ENCODE measurements at regions not wholly inside any gene's neighbourhood (a gene's known extent, or its start where the extent isn't known, plus 50 kb on each side); places are given as distances from the start of the nearest gene placed in this dataset.

DNA sequence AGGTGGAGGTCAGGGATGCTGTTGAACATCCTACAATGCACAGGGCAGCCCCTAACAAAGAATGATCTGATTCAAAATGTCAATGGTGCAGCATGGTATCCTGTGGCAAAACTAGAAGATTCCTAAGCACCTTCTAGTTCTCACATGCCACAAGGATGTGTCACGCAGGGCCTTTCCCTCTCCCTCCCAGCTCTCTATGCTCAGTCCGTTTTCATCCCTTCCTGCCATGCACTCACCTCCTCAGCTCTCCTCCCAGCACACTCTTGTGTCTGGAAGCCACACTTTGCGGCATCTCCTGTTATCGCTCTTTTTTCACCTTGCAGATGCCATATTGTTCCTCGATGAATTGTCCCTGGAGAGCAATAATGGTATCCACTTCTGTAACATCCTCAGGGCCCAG is 263.4 kb downstream of the CDC5L start:
- intact Hi-C loops (cut with micrococcal nuclease): loop anchor here (10.0 kb wide), 1 partner anchor 1064 kb away; no protein-coding TSS in a partner anchor
- DNase-seq (no peak), ATAC-seq (no peak)

DNA sequence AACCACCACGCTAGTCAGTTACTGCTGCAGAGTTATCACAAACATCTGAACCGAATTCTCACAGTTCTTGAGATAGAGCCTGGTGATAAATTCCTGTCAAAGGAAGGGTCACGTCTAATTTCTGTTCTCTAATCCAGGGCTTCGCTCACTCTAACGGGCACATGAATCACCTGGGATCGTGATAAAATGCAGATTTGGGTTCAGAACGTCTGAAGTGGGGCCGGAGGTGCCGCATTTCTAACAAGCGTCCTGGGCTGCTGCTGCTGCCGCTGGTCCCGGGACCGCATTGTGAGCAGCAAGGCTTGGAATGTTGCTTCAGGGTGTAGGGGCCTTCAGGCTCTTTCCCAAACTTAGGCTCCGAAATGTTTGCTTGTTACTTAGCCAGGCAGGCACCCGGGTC is 264.1 kb downstream of the CDC5L start:
- DNase-seq: no peak
- no peak for ATAC-seq
- intact Hi-C loops (cut with micrococcal nuclease): loop anchor here (10.0 kb wide), 1 partner anchor 1063 kb away; no protein-coding TSS in a partner anchor

DNA sequence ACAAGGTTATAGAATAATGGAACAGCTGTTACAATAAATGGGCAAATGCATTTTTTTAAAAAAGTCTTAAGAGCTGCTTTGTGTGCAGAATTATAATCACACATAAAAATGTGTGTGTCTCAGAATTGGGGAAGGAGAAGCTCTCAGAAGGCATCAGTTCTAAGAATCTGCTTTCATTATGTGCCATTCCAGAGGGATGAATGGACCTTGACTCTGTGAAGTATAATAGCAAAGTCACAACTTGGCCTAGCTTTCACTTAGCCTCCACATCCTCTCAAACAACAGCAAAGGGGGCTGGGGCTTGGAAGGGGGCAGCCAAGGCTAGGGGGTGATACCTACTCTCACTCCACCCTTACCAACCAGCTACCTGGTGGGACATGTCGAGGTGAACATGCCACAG is 265.0 kb downstream of the CDC5L start:
- no peak for ATAC-seq
- intact Hi-C loops (cut with micrococcal nuclease): loop anchor here (10.0 kb wide), 1 partner anchor 1062 kb away; no protein-coding TSS in a partner anchor

DNA sequence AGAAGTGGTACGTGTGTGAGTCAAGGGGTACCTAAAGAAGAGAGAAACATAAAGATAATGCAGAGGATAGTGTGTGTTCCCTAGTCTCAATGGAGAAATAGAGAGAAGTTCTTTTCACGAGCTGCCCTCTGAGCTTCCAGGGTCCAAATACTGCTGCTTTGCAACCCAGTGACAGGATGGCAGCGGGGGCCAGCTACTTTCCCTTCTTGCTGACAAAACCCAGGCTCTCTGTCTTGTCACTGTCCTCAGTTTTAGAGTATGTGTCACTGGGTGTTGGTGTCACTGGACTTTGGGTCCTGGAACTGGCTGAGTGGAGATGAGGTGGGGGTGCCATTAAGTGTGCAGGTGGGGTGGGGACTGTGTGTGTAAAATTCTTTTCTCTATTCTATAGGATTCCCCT is 265.6 kb downstream of the CDC5L start:
- ATAC-seq: no peak
- DNase-seq: no peak
- intact Hi-C loops (cut with micrococcal nuclease): loop anchor here (10.0 kb wide), 1 partner anchor 1062 kb away; no protein-coding TSS in a partner anchor

More for the DNA sequence above, 265.0 kb downstream of the CDC5L start:
- DNase-seq: no peak

DNA sequence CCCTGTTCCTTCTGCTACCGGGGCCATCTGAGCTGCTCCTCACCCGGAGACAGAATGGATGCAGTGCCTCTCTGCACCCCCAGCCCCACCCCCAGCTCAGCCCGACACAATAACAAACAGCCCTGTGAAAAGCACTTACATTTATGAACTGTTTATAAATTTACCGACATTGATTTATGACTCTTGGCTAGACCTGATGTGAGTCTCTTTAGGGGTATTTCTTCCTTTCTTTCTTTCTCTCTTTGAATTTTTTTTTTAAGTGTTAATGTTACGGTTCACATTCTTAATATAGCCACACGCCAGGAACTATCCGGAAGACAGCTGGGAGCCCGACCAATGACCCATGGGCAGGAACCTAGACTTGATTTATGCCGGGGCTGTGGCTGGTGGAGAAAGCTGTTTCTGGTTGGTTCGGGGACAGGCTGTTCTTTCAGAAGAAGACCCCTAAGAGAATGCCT is 266.3 kb downstream of the CDC5L start:
- no peak for ATAC-seq

DNA sequence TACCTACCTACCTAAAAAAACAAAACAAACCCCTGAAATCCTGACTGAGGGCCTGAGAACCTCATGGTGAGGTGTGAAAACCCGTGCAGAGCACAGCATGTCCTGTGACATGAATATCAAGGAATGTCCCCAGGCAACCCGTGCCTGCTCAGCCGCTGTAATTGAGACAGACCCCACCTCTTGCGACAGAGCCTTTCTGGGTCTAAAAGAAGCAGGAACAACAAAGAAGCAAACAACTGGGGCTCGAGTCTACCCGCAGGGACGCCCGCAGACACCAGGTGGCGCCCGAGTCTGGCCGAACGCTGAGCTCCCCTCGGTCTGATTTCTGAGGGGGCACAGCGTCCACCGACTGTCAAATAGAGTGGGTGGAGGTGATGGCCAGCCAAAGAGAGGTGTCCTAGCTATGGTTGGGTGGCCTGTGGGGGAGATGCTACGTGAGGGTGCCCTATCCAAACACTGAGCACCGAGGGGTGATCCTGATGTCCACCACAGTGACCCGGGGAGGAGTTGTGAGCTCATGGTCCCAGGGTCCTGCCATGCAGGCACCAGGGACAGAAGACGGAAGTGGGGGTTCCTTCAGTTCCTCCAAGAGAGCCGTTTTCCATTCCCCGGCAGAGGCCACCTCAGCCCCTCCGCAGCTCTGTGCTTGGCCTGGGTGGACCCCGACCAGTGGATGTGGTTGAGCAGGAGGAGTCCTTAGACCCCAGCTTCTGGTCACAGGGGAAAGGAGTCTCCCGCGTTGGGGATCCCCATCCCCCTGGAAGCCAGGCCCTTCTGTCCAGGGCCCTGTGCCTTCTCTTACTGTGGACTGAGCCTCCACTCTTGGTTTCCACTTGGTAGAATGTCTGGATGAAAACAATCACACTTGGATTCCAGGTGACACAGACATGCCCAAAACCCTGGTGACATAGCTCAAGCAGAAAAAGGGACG is 268.2 kb downstream of the CDC5L start:
- intact Hi-C loops (cut with micrococcal nuclease): loop anchor here (10.0 kb wide), 1 partner anchor 1059 kb away; no protein-coding TSS in a partner anchor

More for the DNA sequence above, 266.3 kb downstream of the CDC5L start:
- intact Hi-C loops (cut with micrococcal nuclease): loop anchor here (10.0 kb wide), 1 partner anchor 1061 kb away; no protein-coding TSS in a partner anchor
- DNase-seq: no peak

DNA sequence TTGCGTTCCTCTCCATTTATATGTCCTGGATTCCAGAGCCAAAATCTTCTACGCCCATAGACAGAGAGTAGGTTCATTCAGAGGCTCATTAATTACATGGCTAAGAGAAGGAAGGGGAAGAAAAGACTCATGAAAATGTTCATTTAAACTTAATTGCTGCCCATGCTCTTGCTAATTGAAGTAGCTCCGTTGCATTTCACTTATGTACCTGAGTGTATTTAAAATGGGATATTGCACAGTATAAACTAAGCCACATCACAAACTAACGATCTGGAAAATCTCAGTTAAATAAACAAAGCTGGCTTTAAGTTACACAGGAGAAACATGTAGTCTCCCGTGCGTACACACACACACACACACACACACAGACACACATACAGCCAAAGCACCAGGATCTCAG is 269.2 kb downstream of the CDC5L start:
- intact Hi-C loops (cut with micrococcal nuclease): loop anchor here (10.0 kb wide), 1 partner anchor 1058 kb away; no protein-coding TSS in a partner anchor
- ATAC-seq: no peak
- DNase-seq: no peak

More for the DNA sequence above, 268.2 kb downstream of the CDC5L start:
- peak; percentile 83 for DNase-seq
- peak; percentile 81 for ATAC-seq

DNA sequence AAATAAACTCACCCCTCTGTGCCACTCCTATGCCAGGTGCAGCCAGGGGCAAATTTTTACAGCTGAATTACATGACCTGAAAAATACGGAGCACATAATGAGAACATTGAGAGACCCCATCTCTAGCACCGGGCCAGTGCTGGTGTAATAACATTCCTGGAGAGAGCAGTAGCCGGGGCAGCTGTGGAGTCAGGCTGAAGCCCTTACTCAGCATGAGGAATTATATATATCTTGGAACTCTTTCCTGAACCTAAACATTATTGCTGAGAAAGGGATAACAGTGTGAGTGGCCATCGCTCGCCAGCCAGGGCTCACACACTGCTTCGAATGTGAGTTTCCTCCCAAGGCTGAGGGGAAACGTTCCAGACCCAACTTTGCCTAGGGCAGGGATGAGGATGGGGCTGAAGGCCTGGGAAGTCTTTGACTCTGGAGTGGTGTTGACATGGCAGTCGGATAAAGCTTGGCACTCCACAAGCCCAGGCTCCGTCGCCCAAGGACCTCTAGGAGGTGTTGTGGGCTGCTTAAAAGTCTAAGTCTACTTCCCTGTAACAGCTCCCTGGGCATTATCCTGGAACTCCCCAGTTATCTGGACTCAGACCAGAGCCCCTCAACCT is 269.8 kb downstream of the CDC5L start:
- no peak for DNase-seq
- ATAC-seq: no peak
- intact Hi-C loops (cut with micrococcal nuclease): loop anchor here (10.0 kb wide), 1 partner anchor 1057 kb away; no protein-coding TSS in a partner anchor

DNA sequence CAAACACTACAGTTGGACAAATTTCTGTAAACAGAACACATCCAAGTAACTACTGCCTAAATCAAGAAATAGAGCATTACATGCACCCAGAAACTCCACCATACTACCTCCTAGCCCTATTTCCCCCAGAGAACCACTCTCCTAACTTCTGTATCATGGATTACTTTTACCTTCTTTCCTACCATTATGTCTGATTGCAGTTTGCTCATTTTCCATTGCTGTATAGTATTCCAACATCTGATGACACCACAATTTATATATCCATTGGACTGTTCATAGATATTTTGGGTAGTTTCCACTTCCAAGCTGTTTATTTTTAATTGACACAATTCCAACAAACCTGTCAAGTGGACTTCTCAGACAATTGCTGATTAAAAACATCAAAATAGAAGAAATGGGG is 271.1 kb downstream of the CDC5L start:
- intact Hi-C loops (cut with micrococcal nuclease): loop anchor here (10.0 kb wide), 1 partner anchor 1056 kb away; no protein-coding TSS in a partner anchor
- ATAC-seq (no peak), DNase-seq (no peak)

DNA sequence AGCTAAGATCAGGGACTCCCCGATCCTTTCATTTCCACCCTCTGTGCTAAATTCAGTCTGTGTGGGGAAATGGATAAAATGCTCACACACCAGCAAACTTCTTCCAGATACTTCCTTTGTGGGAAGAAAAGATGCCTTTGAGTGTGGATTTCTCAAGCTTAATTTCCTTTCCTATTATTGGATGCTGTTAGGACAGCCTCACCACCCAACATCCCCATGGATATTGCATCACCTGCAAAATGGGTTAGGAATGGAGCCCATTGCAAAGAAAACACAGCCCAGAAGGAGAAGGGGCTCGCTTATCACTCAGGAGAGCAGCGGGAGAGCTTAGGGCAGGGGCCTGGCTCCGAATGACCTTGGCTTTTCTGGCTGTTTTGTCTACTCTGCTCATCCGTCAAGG is 272.2 kb downstream of the CDC5L start:
- ATAC-seq: no peak

DNA sequence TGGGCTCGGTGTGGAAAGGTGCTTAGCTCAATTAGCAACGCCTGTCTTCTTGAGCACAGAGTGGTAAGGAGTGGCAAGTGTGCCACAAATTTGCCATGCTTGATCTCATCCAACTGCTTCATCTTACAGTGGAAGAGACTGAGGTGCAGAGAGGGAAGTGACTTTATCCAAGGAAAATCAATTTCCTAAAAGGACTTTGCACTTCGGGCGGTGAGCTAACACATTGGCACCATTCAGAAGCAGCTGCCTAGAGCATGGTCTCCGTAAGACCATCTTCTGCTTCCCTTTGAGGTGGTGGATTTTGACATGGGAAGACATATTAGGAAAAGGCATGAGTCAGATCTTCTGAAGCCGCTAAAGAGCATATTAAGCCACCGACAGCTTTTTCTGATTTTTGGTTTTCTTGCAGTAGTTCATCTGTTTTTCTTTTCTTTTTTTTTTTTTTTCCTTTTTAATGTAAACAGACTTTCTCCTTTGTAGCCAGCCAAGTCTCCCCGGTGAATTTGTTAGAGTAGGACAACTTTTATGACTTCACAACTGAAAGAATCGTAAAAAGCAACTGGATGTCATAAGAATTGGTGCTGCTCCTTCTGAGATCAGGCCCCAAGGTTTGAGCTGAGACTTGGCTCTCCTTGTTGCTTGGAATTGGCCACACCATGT is 273.2 kb downstream of the CDC5L start:
- ATAC-seq: no peak
- no peak for DNase-seq
- intact Hi-C loops (cut with micrococcal nuclease): no loop called here

More for the DNA sequence above, 272.2 kb downstream of the CDC5L start:
- intact Hi-C loops (cut with micrococcal nuclease): loop anchor here (10.0 kb wide), 1 partner anchor 1055 kb away; no protein-coding TSS in a partner anchor
- DNase-seq: no peak

DNA sequence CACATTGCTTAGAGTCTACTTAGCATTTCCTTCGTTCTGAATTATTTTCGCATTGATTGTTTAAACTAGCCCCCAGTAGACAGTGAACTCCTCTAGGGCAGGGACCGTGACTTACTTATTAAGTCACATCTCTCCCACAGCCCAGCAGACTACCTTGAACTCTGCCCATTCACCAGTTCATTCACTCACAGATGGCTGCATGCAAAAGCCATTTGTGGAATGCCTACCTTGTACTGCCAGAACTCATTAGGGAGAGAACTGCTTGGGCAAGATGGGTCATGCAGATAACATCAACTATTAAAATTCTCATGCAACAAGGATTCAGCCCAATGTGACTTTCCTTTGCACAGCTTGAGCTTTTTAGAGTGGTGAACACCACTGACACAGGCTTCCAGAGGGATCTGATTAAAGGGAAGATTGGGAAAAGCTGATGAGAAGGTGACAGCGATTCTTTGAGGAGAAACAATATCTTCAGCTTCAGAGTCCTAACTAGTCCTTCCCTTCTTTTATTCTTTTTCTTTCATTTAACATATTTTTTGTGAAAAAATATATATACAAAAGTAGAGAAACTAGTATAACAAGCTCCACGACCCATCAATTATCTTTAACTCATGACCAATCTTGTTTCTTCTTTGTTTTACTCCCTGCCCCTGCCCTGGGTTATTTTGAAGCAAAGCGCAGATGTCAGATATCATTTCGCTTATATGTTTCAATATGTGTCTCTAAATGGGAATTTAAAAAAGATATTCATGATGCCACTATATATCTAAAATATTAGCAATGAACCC is 273.9 kb downstream of the CDC5L start:
- intact Hi-C loops (cut with micrococcal nuclease): no loop called here
- no peak for ATAC-seq
- DNase-seq: no peak

DNA sequence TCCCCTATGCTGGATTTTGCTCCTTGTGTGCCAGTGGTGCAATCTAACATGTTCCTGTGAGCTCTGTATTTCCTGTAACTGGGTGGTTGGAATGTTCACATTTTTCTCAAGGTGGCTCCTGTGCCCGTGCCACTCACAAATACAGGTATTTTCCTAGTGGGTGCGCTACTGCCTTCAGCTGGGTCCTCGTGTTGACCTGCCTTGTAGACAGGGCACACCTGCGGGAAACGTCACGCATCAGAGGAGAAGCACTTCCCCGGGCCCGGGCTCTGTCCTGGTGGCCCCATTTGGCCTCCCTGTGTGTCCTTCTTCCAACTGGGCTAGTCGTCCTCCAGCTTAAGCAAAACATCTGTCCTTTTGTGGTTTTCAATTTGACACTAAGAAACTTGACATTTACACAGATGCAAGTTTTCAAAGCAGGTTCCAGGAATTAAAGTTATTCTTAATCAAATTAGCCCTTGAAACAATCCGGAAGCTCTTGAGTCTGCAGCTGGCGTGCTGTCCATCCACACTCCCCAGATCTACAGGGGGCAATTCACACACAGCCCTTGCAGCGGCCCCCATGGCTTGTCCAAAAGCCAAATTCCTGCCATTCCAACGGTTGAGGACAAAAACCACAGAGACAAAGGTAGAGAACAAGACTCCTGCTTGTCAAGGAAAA is 275.1 kb downstream of the CDC5L start:
- ATAC-seq: peak; percentile 46
- intact Hi-C loops (cut with micrococcal nuclease): no loop called here

DNA sequence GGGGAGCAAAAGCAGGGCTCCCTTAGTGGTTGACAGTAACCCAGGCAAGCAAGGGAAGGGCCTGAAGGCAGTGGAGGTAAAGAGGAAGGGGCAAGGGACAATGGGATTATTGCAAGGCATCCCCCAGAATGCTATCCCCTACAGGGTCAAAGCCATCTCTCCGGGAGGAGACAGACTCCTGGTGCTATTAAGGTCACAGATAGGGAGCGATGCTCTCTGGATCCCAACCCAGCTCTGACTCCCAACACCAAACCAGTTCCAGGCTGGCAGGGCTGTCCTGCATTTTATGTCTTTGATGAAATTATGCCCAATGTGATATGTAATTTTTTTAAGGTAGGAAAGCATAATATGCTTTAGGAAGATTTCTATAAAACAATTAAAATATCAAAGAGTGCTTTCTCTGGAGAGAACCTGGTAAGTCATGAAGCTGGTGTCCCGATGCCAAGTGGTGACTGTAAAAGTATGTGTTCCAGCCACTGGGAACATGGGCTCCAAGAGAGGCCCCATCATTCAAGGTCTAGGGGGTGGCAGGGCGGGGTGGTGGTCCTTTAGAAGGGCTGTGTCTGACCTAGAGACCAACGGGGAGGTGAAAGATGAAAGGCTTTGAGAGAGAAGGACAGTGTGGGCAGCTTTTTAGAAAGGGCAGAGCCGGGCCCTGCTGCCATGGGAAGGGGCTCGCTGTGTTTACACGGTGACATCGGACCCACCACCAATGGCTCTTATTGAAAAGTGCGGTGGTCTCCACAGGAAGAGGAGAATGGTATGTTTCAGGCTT is 276.5 kb downstream of the CDC5L start:
- ATAC-seq (no peak), DNase-seq (no peak)
- intact Hi-C loops (cut with micrococcal nuclease): no loop called here

More for the DNA sequence above, 275.1 kb downstream of the CDC5L start:
- no peak for DNase-seq

DNA sequence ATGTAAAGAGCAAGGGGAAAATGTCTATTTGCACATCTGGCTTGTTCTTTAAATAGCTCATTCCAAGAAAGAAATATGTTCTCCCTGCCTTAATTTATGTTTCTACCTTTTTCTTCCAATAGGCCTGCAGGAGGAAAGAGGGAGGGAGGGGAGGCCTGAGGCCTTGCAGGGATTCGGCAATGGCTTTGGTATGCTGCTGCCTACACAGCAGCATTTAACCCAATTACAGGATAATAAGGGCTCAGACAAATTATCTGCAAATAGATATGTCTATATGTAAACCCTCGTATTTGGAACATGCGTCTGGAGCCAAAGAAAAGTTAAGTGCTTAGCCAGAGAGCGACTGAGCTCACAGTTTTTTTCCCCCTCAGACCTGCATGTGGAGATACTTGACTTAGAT is 277.2 kb downstream of the CDC5L start:
- ATAC-seq (no peak), DNase-seq (no peak)
- intact Hi-C loops (cut with micrococcal nuclease): no loop called here

DNA sequence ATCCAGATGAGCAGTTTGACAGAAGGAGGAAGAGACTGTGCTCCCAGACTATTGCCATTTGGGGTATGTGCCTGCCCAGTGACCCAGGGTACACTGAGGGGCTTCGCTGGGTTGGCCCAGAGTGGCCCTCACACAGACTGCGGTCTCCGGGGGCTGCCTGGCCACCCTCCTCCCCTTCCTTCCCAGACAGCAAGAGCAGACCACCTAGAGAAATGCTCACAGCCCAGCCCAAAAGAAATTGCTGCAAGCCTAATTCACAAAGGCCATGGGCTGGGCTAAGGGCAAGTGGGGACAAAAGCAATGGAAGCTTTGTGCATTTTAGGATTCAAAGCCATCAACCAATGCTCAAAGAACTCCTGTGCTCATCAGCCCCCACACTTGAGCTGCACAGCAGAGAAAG is 277.6 kb downstream of the CDC5L start:
- intact Hi-C loops (cut with micrococcal nuclease): no loop called here

DNA sequence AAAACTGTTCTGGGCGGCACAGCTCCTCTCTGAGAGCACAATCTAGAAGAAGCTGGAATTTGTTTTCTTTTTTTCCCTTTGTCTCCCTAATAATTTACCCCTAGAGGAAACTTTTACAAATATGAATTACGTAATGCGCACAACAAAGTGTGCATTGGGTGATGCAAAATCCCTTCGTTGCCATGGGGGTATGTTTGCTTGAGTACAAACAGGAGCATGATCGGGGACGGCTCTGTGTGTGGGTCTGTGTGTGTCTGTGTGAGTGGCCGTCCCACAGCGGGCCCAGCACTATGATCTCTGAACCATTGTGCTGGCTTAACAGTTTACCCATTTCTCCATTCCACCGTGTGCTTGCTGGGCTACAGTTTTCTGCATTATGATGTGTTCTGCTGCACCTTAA is 278.2 kb downstream of the CDC5L start:
- intact Hi-C loops (cut with micrococcal nuclease): no loop called here
- no peak for ATAC-seq
- no peak for DNase-seq

More for the DNA sequence above, 277.6 kb downstream of the CDC5L start:
- DNase-seq: no peak
- ATAC-seq: no peak
